ENCODE measurements at regions not wholly inside any gene's neighbourhood (a gene's known extent, or its start where the extent isn't known, plus 50 kb on each side); places are given as distances from the start of the nearest gene placed in this dataset.
A peak's percentile ranks its signal among the peaks of the same experiment; 100 is the strongest.
"Not testable (repeated sequence)": the region's sequence is repeated elsewhere in the genome, so short reads cannot be mapped to it uniquely, and the experiment has no call there.

DNA sequence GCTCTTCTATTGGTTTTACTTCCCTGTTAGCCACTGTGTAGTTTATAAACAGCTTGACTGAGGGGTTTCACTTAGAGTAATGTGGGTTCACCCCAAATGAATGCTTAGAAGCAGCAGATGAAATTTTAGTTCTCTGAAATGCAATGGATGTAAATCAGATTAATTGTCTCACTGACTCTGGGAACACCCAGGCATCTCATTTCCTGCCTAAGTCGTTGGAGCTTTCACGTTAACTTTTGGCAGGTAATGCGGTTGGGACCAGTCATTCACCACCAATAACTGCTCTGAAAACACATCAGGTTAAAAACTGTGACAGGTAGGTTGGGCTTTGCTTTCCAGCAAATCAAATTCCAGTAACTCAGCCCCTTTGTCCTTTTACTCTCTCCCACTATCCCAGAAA lies 775.4 kb downstream of the NTRK3 start:
- TF ChIP-seq, protein P1, sequence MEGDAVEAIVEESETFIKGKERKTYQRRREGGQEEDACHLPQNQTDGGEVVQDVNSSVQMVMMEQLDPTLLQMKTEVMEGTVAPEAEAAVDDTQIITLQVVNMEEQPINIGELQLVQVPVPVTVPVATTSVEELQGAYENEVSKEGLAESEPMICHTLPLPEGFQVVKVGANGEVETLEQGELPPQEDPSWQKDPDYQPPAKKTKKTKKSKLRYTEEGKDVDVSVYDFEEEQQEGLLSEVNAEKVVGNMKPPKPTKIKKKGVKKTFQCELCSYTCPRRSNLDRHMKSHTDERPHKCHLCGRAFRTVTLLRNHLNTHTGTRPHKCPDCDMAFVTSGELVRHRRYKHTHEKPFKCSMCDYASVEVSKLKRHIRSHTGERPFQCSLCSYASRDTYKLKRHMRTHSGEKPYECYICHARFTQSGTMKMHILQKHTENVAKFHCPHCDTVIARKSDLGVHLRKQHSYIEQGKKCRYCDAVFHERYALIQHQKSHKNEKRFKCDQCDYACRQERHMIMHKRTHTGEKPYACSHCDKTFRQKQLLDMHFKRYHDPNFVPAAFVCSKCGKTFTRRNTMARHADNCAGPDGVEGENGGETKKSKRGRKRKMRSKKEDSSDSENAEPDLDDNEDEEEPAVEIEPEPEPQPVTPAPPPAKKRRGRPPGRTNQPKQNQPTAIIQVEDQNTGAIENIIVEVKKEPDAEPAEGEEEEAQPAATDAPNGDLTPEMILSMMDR (IDR thresholded peaks at IDR 0.05; ENCODE audit: low read depth, low read length, missing control alignments) = no peak
- no peak for DNase-seq (ENCODE audit: extremely low read depth, low read depth)

GRCh38 chr15:87478687-87479072 lies 777.9 kb downstream of the NTRK3 start:
- no peak for DNase-seq (ENCODE audit: extremely low read depth, low read depth)
- no peak overlapping the region for H3K4me3 ChIP-seq (replicated peaks; ENCODE audit: low read depth, low read length)
- TF ChIP-seq, protein P1 (IDR thresholded peaks at IDR 0.05; ENCODE audit: low read depth, low read length, missing control alignments) = no peak

More for the DNA sequence above, 775.4 kb downstream of the NTRK3 start:
- no peak overlapping the region for H3K4me3 ChIP-seq (replicated peaks; ENCODE audit: low read depth, low read length)

GRCh38 chr15:87477737-87478686 lies 778.5 kb downstream of the NTRK3 start:
- DNase-seq (ENCODE audit: extremely low read depth, low read depth) = peak; percentile 72
- H3K4me3 ChIP-seq (replicated peaks; ENCODE audit: low read depth, low read length) = peak overlapping the region; percentile 15; the same call in 1 of the 2 replicates
- TF ChIP-seq, protein P1 (IDR thresholded peaks at IDR 0.05; ENCODE audit: low read depth, low read length, missing control alignments) = peak; percentile 14

DNA sequence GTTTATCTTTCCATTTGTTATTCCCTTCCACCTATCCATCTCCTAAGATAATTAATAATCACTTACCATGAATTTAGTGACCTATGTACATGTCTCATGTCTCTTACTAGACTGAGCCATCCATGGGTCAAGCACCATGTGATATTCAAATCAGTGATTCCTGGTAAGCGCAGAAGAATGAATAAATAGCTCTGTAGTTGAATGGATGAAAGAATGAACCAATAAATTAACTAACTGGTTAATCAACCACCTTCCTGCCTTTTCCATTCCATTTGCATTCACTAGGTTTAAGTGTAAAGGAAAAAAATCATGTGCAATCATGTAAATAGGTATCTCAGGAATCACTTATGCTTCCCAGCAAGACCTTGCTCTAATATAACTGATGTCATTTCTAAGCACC lies 779.5 kb downstream of the NTRK3 start:
- no peak for DNase-seq (ENCODE audit: extremely low read depth, low read depth)
- TF ChIP-seq, protein P1 (IDR thresholded peaks at IDR 0.05; ENCODE audit: low read depth, low read length, missing control alignments) = no peak
- no peak overlapping the region for H3K4me3 ChIP-seq (replicated peaks; ENCODE audit: low read depth, low read length)

DNA sequence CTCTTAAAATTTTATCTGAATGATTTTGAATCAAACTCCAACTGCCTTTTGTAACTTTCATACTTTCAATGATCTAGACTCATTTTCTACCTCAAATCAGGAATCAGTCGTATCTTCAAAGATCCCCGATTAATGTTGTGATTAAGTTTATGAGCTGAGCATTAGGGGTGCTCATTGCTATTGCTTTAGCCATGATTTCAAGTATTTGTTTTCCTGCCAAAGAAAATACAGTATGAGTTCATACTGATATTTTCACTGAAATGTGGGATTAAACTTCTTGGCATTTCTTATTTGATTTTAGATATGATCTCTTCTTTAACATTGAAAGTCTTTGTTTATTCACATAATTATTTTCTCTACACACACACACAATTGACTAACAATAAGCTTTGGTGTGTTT lies 785.6 kb downstream of the NTRK3 start:
- H3K4me3 ChIP-seq (replicated peaks; ENCODE audit: low read depth, low read length) = no peak overlapping the region
- DNase-seq (ENCODE audit: extremely low read depth, low read depth) = no peak
- TF ChIP-seq, protein P1 (IDR thresholded peaks at IDR 0.05; ENCODE audit: low read depth, low read length, missing control alignments) = no peak

- not testable (repeated sequence) for H3K4me3 ChIP-seq (replicated peaks; ENCODE audit: low read depth, low read length); DNase-seq (ENCODE audit: extremely low read depth, low read depth)
These were observed 792.6 kb downstream of the NTRK3 start for GRCh38 chr15:87463956-87464355.

DNA sequence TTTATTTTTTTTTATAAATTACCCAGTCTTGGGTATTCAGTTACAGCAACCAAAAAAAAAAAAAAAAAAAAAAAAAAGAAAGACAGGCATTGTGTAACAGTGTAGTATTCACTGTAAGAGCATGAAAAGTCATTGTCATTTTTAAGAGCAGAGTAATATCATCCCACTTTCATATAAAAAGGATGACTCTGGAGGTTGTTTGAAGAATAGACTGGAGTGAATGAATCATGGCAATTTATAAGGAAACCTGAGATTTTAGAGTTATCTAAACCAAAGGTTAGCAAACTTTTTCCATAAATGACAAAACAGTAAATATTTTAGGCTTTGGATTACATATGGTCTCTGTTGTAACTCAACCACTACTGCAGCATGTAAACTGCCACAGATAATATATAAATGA lies 794.9 kb downstream of the NTRK3 start:
- TF ChIP-seq, protein P1 (IDR thresholded peaks at IDR 0.05; ENCODE audit: low read depth, low read length, missing control alignments) = no peak
- DNase-seq (ENCODE audit: extremely low read depth, low read depth) = no peak
- no peak overlapping the region for H3K4me3 ChIP-seq (replicated peaks; ENCODE audit: low read depth, low read length)
